HG03442 (cell line): ENCODE measurements at regions not wholly inside any gene's neighbourhood (a gene's known extent, or its start where the extent isn't known, plus 50 kb on each side); places are given as distances from the start of the nearest gene placed in this dataset.
"Not testable (repeated sequence)": the region's sequence is repeated elsewhere in the genome, so short reads cannot be mapped to it uniquely, and the experiment has no call there.

ENCODE experiments used
- ATAC-seq: cut with Tn5 transposase; IDR thresholded peaks from one replicate; pipeline ENCODE4 v1.9.1; 2021; ENCODE audit warnings: mild to moderate bottlenecking, moderate library complexity; ENCODE audit not compliant: unreplicated experiment

DNA sequence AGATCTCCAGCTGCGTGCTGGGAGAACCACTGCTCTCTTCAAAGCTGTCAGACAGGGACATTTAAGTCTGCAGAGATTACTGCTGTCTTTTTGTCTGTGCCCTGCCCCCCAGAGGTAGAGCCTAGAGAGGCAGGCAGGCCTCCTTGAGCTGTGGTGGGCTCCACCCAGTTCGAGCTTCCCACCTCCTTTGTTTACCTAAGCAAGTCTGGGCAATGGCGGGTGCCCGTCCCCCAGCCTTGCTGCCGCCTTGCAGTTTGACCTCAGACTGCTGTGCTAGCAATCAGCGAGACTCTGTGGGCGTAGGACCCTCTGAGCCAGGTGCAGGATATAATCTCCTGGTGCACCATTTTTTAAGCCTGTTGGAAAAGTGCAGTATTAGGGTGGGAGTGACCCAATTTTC lies 128.6 kb downstream of the ACTR3 start:
- ATAC-seq = not testable (repeated sequence)

DNA sequence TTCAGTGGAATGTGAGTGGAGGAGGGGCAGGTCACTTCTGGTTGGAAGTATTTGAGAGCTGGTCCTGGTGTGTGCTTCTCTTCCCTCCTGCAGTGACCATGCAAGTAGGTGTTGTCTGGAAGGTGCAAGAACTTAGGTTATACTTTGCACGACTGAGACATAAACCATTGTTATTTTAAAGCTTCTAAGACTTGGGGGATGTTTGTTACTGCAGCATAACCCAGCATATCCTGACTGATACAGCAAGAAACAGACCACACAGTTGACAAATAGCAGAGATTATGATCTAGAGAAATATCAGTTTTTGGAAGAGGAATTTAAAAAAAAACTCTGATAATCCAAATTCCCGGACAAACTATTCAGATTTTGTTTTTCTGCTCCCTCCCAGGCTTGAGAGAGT lies 130.8 kb downstream of the ACTR3 start:
- ATAC-seq = no peak

DNA sequence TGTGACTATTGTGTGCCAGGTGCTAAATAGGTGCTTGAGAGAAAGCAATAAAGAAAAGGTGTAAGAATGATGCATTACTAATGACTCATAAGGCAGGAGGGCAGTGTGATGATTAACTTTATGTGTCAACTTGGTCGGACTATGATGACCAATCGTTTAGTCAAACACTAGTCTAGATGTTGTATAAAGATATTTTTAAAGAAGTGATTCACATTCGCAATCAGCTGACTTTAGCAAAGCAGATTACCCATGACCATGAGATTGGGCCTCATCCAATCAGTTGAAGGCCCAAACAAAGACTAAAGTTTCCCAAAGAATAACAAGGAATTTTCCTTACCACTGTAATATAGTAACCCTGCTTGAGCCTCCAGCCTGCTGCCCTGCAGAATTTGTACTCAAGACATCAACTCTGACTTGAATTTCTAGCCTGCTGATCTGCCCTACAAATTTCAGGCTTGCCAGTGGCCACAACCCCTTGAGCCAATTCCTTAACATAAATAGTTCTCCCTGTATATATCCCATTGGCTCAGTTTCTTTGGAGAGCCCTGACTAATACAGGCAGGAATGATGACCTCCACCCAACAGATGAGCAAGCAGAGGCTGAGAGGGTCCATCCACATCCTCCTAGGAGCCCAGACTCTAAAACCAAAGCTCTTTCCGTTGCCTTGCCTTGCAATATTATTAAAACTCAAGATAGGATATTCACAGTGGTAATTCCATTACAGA lies 132.6 kb downstream of the ACTR3 start:
- ATAC-seq = peak; percentile 52

DNA sequence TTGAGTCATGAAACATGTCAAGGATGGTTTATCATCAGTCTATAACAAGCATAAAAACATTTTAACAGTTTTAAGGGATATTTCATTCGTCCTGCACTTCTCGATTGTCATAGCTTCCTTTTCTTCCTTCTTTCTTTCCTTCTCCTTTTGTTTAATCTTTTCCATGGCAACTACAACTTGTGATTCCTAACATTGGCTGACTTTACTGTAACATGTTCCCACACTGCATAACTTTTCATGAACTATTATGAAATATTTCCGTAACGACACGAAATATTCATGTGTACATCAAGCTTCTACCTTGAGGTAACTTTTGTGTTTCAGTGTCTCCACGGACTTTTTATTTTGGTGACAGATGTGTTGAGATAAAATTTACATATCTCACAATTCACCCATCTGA lies 134.4 kb downstream of the ACTR3 start:
- ATAC-seq = no peak

DNA sequence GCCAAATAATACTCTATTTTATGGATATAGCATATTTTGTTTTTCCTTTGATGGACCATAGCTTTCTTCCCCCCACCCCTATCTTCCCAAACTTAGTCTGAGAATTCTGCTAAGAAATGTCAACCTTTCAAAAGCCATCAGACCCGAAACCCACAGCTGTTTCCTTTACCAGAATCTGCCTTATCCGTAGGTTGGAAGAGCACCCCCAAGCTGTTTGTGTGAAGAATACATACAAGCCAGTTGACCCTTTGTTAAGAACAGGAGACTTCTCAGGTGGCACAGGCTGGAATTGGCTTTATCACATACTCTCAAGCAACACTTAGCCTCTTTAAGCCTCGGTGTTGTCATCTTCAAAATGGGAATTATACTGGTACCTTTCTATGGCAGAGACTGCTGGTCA lies 135.1 kb downstream of the ACTR3 start:
- no peak for ATAC-seq

DNA sequence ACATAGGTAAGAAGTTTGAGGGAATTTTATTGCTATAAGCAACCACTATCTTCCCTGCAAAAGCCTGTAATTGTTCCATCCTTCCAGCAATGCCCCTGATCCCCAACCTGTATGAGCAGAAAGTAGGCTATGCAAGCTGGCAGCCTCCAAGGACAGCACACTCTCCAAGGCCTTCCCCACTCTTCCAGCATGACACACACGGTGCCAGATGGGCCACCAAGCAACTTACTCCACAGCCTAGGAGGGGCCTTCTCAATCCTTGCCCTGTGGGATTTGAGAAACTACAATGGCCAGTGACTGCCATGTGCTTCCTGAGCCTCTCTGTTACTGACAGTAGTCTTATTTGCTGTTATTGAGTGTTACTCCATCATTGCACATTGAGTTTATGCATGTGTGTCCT lies 137.5 kb downstream of the ACTR3 start:
- ATAC-seq = no peak

DNA sequence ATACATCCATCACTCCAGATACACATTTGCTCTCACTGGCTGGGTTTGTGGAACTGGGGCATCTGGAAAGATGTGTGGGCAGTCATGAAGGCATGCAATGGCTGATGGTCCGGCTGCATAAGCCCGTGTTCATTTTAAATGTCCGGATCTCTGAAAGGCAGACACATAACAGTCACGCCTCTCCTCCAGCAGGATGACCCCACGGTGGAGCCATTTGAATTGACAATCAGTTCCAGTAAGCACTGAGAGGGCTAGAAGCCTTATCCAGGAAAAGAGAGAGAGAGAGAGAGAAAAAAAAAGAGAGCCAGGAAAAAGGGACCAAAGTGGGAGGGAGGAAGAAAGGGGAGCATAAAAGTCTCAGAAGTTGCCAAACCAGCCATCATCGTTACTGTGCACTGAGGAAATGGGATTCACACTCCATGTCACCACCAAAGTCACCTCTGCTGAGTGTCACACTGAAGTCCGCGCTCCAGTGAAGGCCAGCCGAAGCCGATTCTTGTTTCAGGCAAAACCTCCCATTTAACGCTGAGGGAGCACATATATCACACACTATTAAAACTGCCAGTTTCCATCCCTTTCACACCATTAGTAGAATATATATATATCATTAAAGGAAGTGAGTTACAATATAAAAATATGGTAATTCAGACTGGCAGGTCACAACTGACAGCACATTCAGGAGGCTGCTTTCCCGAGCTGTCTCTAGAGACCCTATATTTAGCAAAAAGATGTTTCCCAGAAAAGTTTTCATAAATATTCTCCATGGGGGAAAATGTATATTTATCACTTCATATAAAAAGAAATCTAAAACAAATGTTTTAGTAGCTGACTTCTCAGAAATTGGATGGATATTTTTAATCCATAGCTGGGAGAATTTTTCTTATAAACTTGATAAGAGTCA lies 142.0 kb downstream of the ACTR3 start:
- no peak for ATAC-seq

DNA sequence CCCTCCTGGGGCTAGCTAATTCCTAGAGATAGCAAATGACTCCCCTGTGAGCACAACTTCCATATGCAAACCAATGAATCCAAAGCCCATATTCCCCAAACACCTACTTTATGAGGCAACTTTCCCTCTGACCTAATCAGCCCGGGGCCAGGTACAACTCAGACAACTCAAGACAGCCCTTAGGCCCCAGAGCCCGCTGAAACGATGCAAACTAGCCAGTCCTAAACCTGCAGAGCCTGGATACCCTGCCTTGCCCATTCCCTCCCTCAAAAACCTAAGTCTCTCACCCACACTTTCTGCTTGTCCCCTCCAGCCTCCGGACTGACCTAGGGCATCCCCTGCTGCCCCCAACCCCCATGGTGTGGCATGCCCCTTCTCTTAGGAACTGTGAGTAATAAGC lies 142.8 kb downstream of the ACTR3 start:
- ATAC-seq = no peak

DNA sequence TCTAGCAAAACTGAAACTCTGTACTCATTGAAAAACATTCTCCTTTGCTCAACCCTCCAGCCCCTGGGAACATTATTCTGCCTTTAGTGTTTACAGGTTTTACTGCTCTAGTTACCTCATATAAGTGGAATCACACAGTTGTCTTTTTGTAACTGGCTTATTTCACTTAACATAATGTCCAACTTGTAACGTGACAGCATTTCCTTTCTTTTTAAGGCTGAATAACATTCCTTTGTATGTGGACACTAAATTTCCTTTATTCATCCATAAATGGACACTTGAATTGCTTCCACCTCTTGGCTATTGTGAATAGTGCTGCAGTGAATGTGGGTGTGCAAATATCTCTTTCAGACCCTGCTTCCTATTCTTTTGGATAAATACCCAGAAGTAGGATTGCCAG lies 144.9 kb downstream of the ACTR3 start:
- ATAC-seq = no peak

DNA sequence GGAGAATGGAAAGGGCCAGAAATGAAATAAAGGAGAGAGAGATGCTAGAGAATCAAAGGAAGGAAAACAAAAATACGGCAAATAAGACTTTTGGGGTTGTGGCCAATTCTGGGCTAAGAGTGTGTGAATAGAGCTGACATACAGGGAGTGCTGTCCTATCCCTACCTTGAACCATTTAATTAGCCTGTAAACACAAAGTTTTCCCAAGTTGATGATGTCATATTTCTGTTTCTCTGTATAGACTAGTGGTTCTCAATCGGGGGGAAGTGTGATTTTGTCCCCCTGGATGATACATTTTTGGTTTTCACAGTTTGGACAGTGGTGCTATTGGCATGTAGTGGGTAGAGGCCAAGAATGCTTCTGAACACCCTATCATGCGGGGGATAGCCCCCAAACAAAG lies 148.8 kb downstream of the ACTR3 start:
- no peak for ATAC-seq

DNA sequence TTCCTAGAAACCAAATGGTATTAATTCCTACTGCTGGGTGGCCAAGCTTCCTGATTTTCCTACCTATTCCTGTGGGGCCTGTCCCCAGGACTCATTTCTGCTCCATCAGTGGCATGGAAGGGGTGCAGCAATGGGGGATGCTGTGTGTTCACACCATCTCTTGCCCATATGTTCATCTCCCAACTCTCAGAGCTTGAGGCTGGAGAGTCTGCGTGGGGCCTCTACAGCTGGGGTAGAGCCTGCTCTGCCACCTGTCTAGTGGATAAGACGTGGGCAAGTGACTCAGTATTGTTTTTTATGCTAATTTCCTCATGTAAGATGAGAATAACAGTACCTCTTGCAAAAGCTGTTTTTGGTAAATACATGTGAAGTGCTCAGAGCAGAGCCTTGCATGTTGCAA lies 149.8 kb downstream of the ACTR3 start:
- ATAC-seq = no peak

DNA sequence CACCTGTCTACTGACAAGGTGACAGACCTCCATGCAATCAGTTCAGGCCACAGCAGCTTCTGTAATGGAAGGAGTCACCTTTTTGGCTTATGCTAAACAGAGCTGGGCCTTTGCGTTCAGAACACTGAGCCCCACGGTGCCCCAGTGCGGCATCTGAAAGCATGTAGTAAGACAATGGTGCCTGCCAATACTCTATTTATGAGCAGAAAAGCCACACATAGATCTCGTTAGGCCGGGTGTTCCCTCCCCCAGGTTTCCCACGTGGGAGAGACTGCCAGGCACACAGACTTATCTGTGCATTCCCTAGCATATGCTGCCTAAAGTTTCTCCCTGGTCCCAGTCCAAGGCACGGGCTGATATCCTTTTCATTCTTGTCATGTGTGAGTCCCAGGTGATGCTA lies 150.9 kb downstream of the ACTR3 start:
- ATAC-seq = no peak

DNA sequence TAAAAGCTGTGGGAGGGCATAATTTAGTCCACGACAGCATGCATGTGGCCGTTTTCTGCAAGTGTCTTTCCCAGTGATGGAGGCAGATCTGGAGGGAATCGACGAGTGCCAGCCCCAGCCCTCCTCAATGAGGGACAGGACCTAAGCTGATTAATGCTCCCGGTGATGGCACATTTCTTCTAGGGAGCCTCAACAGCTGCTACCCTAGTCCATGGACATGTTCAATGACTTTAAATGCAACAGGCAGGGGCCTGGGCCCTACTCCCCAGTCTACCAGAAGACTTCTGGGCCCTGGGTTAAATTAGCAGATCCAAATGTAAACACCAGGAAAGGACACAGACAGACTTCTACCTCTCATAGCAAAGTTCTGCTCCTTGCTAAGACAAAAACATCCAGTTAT lies 155.1 kb downstream of the ACTR3 start:
- ATAC-seq = no peak

DNA sequence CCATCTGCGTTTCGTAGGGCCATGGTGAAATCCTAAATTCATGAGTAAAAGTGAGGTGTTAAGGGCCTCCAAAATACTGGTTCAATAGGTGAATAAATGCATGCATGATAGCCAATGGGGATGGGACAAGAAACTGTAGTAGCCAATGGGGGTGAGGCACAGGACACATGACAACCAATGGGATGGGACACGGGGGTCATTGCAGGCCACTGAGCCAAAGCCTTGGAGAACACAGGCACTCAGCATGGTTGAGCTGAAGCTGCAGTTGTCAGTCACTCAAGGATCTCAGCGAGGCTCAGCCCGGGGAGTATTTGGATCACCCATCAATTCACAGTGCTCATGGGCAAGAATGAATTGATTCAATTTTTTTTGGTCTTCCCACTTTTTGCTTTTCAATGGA lies 156.5 kb downstream of the ACTR3 start:
- no peak for ATAC-seq

DNA sequence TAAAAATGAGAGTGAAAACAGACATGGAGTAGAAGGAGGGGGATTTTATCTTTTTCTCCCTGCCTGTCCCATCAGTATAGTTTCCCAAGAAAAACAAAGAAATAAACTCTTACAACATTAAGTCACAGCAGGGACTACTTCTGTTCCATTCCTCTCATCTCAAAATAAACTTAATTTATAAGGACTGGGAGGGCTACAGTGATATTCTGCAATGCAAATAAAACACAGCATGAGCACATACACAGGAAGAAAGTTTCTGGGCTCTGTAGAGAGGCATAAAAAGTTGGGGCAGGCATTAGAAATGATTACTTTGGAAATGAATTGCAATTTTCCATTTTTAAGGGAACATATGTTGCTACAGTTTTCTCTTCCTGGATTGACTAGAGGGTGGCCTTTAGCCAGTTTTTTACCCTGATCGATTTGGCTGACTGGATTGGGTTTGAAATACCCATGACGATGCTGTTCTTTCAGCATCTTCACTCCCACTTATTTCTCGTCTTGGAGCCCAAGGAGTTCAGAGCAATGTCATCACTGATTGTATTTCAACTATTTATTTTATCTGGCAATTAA lies 157.1 kb downstream of the ACTR3 start:
- ATAC-seq = no peak

DNA sequence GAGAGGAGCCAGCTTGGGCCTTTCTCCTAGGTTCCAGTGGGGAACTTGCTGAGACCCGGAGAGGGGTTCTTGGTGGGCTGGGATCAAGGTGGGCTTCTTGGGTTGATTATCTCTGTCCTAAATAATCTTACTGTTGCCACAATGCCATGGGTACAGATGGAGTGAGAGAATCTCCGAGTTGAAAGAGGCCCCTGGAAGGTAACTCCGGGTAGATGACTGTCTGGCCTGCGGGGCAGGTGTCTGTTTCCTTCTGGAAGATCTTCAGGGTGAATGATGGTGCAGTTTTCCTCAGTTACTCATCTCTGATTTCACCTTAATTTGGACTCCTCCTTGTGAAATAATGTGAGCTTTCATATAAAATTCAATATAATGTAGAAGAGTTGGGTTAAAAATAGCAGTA lies 159.4 kb downstream of the ACTR3 start:
- ATAC-seq = no peak

DNA sequence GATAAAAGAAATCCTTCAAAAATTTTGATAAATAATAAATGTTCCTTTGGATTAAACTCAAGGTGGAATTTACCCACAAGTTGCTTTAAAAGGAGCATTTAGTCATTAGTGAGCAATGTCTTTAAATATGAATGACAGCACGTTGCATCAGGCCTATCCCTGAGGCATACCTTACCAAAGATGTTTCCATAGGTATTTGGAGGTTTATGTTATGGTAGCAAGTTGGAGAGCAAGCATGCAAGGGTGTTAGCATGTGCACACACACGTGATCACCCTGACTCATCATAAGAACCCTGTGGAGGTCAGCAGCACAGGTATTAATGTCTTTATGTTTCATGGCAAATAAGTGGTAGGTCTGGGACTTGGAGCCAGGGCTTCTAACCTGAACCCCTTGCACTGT lies 159.9 kb downstream of the ACTR3 start:
- no peak for ATAC-seq

DNA sequence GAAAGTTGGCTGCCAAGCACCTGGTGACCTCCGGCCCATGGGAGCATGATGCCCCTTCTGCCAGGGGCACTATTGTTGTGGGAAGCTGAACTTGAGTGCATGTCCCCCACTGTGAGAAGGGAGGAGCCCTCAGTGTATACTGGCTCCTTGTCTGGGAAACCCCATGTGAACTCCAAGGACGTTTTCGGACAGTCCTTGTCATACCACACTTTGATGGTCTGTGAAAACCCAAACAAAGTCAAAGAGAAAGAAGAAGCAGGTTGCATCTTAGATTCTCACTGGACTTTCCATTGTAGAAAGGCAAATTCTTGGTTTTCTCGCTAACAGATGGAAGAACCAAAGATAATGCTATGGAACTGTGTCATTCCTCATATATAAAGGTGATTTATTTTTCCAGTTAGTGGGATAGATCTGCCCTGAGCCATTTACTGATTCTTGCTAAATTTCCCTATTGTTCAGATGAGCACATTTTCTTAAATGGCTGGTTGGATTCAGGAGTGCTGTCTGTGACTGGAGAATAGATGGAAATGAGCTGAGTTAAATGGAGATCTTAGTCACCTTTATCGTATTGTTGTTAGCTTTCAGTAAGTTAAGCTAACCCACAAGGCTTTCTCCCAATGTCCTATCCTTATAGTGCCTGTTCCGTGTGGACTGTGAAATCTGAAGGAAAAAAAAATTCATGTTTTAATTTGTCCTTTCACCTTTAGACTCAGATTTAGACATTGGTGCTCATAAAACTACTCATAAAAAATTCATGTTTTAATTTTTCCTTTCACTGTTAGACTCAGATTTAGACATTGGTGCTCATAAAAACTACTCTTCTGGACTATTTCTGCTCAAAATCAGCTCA lies 166.6 kb downstream of the ACTR3 start:
- peak; percentile 88 for ATAC-seq

DNA sequence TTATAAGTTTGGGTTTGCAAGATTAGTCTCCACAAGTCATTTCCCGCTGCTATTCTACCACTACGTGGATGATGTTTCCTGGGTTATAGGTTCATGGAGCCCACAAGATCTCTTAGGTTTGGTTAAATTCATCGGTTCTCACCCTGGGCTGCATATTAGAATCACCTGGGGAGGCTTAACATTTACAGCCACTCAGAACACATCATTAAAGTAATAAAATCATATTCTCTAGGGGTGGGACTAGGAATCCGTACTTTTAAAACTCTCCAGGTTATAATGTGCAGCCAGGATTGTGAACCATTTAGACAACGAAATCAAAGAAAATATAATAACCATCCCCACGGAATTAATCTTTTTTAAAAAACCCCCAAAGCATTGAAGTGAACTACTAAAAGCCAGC lies 167.7 kb downstream of the ACTR3 start:
- no peak for ATAC-seq

DNA sequence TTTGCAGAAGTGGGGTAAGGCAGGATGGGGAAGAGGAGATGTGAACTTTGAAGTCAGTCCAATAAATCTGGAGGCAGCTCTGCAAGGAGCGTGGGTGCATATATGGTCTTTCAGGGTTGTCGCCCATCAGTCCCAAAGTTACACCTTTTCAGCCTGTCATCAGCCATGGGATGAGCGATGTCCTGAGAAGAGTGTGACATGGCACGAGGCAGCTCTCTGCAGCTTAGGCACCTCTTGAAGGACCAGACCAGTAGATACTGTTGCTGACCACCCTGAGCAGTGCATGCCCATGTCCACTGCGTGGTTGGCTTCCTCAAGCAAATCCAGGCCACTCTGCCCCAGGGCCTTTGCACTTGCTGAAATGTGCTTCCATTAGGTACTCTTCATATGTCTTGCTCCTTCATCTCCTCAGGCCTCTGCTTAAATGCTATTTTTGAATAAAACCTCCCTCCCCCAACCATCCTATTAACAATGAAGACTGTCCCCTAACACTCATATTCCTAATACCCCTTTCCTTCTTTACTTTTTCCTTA lies 171.7 kb downstream of the ACTR3 start:
- no peak for ATAC-seq

DNA sequence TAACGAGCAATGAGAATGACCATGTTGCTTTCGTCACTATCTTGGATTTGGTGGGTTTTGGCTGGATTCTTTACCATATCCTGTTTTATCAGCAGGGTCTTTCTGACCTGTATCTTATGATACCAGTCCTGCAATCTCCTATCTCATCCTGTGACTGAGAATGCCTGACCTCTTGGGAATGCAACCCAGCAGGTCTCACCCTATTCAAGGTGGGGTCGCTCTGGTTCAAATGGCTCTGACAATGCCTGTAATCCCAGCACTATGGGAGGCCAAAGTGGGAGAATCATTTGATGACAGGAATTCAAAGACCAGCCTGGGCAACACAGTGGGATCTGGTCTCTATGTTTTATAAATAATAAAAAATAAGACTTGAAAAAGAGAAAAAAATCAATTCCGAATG lies 173.5 kb downstream of the ACTR3 start:
- no peak for ATAC-seq
